Activated CD8-positive, alpha-beta memory T cell treated with anti-CD3 and anti-CD28 coated beads for 36 hours (primary cell): ENCODE measurements at regions not wholly inside any gene's neighbourhood (a gene's known extent, or its start where the extent isn't known, plus 50 kb on each side); places are given as distances from the start of the nearest gene placed in this dataset.

Experiments used
- CTCF ChIA-PET: fragments of 350-600 bp; sonication (Branson Sonifier 250); formaldehyde crosslinking; loops from one replicate; lab custom pipeline; 2021; ENCODE audit warnings: antibody characterized with exemption; lab: Charles Lee
- POLR2A ChIA-PET: fragments of 350-600 bp; sonication (Branson Sonifier 250); formaldehyde crosslinking; loops from one replicate; lab custom pipeline; 2021; ENCODE audit warnings: antibody characterized with exemption; lab: Charles Lee

GRCh38 chr1:29642519-29642918 lies 406.2 kb downstream of the PTPRU start:
- CTCF ChIA-PET: no interaction called here
- POLR2A ChIA-PET: no interaction called here

DNA sequence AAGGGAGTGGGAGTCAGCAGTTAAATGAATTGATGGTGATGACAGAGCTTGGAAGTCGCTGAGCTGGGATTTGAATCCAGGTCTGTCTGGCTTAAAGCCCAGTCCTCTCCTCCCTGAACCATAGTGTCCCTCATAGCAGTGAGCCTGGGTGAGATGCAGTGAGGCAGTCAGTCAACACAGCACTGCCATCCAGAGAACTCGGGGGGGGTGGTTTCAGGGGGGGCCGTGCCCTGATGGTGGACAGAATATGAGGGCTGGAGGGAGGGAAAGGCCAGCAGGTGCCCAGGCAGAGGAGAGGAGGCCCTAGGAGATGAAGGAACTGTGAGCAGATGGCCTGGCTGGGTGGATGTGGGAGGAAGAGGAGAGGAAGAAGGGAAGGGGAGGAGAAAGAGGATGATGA lies 405.6 kb downstream of the PTPRU start:
- CTCF ChIA-PET: no interaction called here
- POLR2A ChIA-PET: no interaction called here

DNA sequence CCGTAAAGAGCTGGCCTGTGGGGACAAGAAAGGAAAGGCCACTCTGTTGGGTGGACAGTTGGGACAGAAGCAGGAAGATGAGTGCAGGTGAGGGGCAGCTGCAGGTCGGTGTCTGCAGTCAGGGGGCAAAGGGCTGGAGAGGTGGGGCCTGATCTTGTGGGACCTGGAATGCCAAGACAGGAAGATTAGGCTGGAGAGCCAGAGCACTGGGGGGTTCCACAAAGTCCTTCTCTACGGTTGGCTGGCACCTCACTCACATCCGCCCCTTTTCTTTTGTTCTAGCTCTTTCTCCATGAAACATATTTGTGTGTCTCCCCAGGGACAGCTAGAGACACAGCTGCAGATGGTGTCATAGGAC lies 404.1 kb downstream of the PTPRU start:
- CTCF ChIA-PET: no interaction called here

GRCh38 chr1:29639741-29640427 lies 403.6 kb downstream of the PTPRU start:
- ChIA-PET POLR2A (no interaction called here), CTCF (no interaction called here)

More for the DNA sequence above, 404.1 kb downstream of the PTPRU start:
- POLR2A ChIA-PET: no interaction called here

DNA sequence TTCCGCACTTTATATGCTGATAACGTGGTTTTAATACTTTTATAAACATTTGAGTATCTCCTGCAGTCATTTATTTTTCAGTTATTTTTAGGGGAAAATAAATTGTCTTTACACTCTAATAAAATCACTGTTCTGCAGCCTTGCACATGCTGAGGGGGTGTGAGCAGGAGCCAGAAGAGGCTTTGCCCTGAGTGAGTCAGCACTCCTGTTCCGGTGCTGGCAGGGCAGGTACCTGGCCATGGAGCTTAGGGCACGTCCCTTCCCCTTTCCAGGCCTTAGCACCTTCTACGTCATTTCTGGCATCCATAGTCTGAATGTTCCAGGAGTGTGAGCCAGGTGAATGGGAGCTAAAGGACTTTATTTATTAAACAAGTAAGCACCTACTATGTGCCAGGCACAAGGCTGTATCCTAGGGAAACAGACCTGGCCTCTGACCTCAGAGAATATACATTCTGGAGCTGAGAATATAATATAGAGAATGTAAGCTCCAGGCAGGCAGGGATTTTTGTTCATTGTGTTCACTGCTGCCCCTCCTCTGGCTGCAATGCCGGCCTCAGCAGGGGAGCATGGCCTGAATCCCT lies 402.9 kb downstream of the PTPRU start:
- ChIA-PET CTCF (no interaction called here), POLR2A (no interaction called here)

DNA sequence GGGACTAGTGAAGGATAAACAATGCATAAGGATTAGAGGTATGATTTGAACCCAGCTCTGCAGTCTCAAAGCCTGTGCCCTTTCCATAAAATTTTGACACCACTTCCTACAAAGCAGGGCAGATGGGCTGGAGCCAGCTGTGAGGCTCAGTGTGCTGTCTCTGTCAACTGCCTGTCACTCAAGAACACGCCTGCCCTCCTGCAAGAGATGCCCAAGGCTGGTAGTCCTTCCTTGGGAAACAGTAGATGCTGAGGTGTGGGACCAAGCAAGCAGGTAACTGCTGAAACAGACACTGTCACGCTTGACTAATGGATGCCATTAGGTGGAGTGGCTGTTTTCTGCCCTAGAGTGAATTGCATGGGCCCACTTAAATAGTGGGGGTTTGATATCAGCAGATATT lies 402.0 kb downstream of the PTPRU start:
- CTCF ChIA-PET: no interaction called here

GRCh38 chr1:29636936-29637335 lies 400.6 kb downstream of the PTPRU start:
- CTCF ChIA-PET: no interaction called here

More for the DNA sequence above, 402.0 kb downstream of the PTPRU start:
- POLR2A ChIA-PET: no interaction called here

GRCh38 chr1:29635501-29636263 lies 399.4 kb downstream of the PTPRU start:
- ChIA-PET CTCF (no interaction called here), POLR2A (no interaction called here)

More at GRCh38 chr1:29636936-29637335, 400.6 kb downstream of the PTPRU start:
- POLR2A ChIA-PET: no interaction called here

DNA sequence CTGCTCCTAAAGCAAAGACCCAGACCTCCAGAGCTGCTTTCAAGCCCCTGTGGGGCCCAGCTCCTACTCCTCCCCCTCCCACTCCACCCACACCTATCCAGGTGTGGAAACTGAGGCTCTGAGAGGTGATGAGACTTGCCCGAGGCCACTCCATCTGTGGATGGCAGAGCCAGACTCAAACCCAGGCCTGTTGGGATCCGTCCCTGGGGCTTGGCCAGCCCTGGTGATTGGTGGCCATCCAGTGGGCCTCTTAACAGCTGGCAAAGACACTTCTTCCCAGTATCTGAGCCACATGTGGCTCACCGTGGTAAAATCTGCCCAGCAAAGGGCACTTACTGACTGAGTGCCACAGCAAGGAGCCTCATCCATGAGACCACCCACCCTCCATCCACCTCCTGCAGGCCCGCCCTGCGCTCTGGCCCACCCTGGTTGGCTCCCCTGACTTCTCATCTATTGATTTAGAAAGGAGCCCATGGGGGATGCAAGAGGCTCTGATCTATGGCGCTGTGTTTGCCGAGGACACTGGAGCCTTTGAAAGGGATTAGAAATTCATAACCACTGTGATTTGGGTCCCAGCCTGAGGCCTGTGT lies 398.5 kb downstream of the PTPRU start:
- POLR2A ChIA-PET: no interaction called here
- CTCF ChIA-PET: no interaction called here

DNA sequence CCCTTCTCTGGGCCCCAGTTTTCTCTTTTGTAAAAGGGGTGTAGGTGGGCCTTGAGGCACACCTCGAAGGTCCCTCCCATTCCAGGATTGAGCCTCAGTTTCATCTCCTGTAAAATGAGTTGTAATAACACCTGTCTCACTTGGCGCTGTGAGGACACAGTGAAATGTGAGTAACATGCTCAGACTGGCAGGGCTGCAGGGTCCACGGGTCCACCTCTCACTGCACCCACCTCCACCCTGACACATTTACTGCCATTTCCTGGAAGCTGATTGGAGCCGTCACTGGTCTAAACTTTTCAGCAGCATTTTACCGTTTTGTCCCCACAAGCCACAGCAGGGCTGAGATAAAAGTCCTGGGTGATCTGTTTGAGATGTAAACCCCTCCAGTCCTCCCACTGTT lies 398.0 kb downstream of the PTPRU start:
- ChIA-PET CTCF (no interaction called here), POLR2A (no interaction called here)

- ChIA-PET CTCF (no interaction called here), POLR2A (no interaction called here)
These were observed 397.4 kb downstream of the PTPRU start for GRCh38 chr1:29633771-29634170.

DNA sequence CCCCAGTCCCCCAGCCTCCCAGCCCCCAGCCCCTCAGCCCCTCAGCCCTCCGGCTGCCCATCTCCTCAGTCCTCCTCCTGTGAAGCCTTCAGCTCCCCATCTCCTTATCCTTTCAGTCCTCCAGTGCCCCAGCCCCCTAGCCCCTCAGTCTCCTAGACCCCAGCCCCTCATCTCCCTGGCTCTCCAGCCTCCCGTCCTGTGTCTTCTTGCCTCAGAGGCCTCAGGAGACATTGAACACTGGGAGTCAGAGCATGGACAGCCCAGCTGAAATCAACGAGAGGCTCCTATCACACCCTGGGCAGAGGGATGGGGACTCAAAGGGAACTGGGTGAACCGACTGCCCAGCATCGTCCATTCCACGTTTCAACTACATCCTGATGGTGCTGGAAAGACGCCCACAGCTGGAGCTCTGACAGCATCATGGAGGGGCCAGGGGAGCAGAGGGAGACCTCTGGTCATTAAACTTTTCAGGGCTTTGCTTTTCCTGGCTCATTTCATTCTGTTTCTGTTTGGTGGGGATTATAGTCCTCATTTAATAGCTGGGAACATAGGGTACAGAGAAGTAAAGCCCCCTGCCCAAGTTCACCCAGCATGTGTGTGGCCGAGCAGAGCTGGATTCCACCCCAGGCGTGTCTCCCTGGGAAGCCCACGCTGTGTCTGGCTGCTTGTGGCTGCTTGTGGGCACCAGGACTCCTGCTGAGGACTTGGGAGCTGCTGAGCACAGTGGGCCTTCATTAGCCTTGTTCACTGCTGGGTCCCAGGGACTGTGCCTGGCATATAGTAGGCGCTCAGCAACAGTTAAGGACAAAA lies 396.7 kb downstream of the PTPRU start:
- POLR2A ChIA-PET: no interaction called here
- CTCF ChIA-PET: no interaction called here

- POLR2A ChIA-PET: no interaction called here
- CTCF ChIA-PET: no interaction called here
These were observed 395.8 kb downstream of the PTPRU start for GRCh38 chr1:29631836-29632805.

DNA sequence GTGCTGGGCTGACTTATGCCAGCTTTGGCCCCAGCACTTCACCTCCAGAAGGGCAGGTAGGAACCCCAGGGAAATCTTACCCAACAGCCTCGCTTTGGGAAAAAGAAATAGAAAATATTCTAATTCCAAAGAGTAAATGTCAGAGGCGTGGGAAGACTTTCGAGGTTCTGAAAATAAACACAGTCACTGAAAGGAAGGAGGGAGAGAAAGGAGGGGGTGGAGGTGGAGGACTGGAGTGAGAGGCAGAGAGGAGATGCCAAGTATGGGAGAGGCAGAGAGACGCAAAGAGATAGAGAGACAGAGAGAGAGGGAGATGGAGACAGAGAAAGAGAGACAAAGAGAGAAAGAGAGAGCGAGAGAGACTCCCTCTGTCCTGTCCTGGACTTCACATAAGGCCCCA lies 395.0 kb downstream of the PTPRU start:
- ChIA-PET POLR2A (no interaction called here), CTCF (no interaction called here)

GRCh38 chr1:29630756-29631155 lies 394.4 kb downstream of the PTPRU start:
- POLR2A ChIA-PET: no interaction called here
- CTCF ChIA-PET: no interaction called here

GRCh38 chr1:29629814-29630516 lies 393.6 kb downstream of the PTPRU start:
- CTCF ChIA-PET: no interaction called here
- POLR2A ChIA-PET: no interaction called here

DNA sequence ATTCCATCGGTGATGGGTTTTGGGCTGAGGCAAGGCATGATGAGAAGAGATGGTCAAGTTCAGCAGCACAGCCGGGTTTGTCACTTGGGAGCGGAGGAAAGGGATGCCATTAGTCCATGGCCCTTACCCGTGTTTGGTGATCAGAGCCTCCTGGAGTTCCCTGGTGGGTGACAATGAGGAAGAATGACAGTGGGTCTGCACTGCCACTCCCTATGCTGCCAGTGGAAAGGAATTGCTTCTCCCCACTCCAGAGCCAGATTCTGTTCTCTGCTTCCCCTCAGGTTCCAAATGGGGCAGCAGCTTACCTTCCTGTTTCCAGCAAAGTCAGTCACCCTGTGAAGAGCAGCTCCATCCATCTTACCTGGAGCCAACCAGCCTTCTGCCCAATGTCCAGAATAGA lies 393.1 kb downstream of the PTPRU start:
- ChIA-PET CTCF (no interaction called here), POLR2A (no interaction called here)

DNA sequence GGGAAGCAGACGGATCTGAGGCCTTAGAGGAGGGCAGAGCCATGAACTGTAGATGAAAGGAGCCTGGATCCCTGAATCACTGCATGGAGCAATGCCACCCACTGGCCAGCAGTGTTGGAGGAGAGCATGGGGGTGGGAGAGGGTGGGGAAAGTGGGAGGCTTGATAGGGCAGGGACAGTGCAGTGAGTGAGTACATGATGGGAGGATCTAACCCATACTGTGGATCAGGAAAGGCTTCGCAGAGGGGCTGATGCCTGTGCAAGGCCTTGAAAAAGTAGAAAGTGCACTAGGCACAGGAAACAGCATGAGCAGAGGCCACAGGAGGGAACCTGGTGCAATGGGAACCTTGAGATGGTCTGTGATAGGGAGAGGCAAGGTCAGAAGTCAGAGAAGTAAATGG lies 391.9 kb downstream of the PTPRU start:
- POLR2A ChIA-PET: no interaction called here
- CTCF ChIA-PET: no interaction called here
